LNCAP (cell line): ENCODE measurements at regions not wholly inside any gene's neighbourhood (a gene's known extent, or its start where the extent isn't known, plus 50 kb on each side); places are given as distances from the start of the nearest gene placed in this dataset.

Source experiments
- TF ChIP-seq, protein P1 (sequence below): fragments of 450-650 bp; IDR thresholded peaks from 2 replicates; pipeline ENCODE4 v1.5.1; 2017; ENCODE audit warnings: mild to moderate bottlenecking

DNA sequence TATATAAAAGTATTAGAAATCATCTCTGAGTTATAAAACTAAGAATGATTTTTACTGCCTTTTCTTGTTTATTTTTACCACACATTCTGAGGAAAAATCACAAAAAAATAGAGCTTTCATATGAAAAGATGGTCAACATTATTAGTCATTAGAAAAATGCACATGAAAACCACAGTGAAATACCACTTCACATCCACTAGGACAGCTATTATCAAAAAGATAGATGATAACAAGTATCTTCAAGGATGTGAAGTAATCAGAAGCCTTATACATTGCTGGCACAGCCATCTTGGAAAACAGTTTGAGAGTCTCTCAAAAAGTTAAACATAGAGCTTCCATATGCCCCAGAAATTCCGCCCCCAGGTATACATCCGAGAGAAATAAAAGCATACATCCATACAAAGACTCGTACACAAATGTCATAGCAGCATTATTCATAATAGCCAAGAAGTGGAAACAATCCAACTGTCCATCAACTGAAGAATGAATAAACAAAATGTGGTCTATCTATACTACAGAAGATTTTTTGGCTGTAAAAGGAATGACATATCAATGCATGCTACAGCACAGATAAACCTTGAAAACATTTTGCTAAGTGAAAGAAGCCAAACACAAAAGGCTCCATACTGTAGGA, 523.9 kb downstream of the FUT8 start:
- TF ChIP-seq, protein P1, sequence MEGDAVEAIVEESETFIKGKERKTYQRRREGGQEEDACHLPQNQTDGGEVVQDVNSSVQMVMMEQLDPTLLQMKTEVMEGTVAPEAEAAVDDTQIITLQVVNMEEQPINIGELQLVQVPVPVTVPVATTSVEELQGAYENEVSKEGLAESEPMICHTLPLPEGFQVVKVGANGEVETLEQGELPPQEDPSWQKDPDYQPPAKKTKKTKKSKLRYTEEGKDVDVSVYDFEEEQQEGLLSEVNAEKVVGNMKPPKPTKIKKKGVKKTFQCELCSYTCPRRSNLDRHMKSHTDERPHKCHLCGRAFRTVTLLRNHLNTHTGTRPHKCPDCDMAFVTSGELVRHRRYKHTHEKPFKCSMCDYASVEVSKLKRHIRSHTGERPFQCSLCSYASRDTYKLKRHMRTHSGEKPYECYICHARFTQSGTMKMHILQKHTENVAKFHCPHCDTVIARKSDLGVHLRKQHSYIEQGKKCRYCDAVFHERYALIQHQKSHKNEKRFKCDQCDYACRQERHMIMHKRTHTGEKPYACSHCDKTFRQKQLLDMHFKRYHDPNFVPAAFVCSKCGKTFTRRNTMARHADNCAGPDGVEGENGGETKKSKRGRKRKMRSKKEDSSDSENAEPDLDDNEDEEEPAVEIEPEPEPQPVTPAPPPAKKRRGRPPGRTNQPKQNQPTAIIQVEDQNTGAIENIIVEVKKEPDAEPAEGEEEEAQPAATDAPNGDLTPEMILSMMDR = no peak

- TF ChIP-seq, protein P1 = no peak
Observed at GRCh38 chr14:65937079-65937959, 524.8 kb downstream of the FUT8 start.

DNA sequence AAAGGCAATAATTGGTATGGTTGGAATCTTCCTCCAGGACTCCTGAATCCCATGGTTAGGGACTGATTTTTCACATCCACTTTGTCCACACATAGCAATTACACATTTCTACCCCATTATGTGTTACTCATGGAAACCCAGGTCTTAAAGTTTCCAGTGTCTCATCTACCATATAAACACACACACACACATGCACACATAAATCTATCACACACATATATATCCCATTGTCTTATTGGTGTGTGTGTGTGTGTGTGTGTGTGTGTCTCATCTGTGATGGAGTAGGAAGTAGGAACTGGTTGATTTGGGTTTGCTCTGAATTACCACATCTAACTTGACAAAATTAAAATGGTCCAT, 525.4 kb downstream of the FUT8 start:
- TF ChIP-seq, protein P1 = no peak

GRCh38 chr14:65938738-65939137, 526.2 kb downstream of the FUT8 start:
- TF ChIP-seq, protein P1 = no peak

- TF ChIP-seq, protein P1 = no peak
Observed at GRCh38 chr14:65939184-65939583, 526.7 kb downstream of the FUT8 start.

DNA sequence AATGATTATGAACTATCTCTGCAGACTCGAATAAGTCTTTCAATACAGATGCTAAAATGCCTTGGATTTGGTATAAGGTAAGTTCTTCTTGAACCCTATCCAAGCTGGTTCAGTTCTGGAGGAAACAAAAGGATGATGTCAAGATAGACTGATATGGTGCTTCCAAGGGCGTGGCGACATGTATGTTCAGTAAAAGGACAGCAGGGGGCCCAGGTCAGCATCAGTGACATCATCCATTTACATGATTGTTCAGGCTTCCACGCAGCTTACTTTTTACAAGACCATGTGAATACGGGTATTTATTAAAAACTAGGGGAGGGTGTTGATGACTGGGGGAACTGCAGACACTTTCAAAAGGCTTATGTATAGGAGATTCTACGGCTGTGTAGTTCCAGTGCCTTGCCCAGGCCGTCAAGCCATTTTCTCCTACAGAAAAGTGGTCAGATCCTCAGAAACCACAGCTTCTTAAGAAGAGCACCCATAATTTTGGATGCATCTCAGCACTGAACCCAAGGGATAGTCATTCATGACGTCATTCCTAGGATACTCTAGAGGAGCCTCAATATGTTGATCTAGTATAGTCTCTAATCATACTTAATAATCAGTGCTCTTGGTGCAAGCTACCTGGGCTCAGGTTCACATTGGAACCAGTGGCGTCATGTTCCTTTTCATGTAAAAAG, 527.7 kb downstream of the FUT8 start:
- TF ChIP-seq, protein P1 = peak; percentile 40; the same call in 1 of the 2 replicates

GRCh38 chr14:65941091-65941490, 528.6 kb downstream of the FUT8 start:
- TF ChIP-seq, protein P1 = no peak
